Heart left ventricle (tissue), 13 donors: ENCODE measurements at regions not wholly inside any gene's neighbourhood (a gene's known extent, or its start where the extent isn't known, plus 50 kb on each side); places are given as distances from the start of the nearest gene placed in this dataset.

Source experiments
- POLR2A ChIP-seq, 2 donors: fragments of 450-650 bp; IDR thresholded peaks; one replicate each; pipeline ENCODE4 v1.6.1; 2017; ENCODE audit warnings: antibody characterized with exemption in 2 of 2, mild to moderate bottlenecking in 2 of 2, moderate library complexity in 2 of 2
- TF ChIP-seq, protein P1 (sequence below), 12 donors: fragments of 200-600 bp; sonication (generic) in 4 of 12; IDR thresholded peaks; one replicate each; pipeline versions ENCODE4 v1.5.0 to v1.8.0; 2018 to 2022; ENCODE audit warnings: antibody characterized with exemption in 12 of 12, mild to moderate bottlenecking in 5 of 12
- donor health status: ischemic (EF 13 %, LVEDD 7.1; RV severe dilation, severe dysfunction).
- donor health status: DM: no; HTN: yes; CAD: no.
- donor health status: DM: no; HTN: no; CAD: no.
- donor health status: ischemic (EF 25% LVEDD 6.9; RV normal size, moderate dysfunction).
- donor health status: ischemic (EF 25% LVEDD 5.7; RV mildly dilated, moderate dysfunction).
- donor health status: ischemic (EF 35%, LVEDD 5.7; RV mildly dilated, moderate dysfunction).
- donor health status: nonischemic (EF 11% LVEDD 7.7; RV severe dilation, severe dysfunction).
- donor health status: DM: yes; HTN: yes; CAD: no.
- donor health status: PGD.
- donor health status: ischemic (EF 29% LVEDD 5.4; RV normal size, mild dysfunction).
- donor health status: nonischemic (EF 23%, LVEDD 6.1; RV moderate dilation, normal function).

DNA sequence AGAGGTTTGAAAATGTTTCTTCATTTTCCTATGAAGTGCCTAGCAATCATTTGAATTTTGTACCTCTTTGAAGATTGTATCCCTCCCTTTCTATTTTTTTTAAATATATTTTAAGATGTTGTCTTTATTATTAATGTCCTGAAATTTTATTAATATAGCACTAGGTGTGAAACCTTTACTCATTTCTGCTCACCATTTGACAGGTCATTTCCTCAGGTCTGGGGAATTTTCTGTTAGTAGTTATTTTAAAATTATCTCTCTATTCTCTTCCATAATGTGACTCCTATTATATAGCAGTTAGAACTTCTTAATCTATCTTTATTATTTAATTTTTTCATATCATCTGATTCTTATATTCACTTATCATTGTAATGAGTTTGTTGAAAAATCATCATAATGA is 1038.6 kb upstream of the SLC39A10 start:
- TF ChIP-seq, protein P1, sequence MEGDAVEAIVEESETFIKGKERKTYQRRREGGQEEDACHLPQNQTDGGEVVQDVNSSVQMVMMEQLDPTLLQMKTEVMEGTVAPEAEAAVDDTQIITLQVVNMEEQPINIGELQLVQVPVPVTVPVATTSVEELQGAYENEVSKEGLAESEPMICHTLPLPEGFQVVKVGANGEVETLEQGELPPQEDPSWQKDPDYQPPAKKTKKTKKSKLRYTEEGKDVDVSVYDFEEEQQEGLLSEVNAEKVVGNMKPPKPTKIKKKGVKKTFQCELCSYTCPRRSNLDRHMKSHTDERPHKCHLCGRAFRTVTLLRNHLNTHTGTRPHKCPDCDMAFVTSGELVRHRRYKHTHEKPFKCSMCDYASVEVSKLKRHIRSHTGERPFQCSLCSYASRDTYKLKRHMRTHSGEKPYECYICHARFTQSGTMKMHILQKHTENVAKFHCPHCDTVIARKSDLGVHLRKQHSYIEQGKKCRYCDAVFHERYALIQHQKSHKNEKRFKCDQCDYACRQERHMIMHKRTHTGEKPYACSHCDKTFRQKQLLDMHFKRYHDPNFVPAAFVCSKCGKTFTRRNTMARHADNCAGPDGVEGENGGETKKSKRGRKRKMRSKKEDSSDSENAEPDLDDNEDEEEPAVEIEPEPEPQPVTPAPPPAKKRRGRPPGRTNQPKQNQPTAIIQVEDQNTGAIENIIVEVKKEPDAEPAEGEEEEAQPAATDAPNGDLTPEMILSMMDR (IDR thresholded peaks at IDR 0.05) = no peak
- no peak for TF ChIP-seq POLR2A (IDR thresholded peaks at IDR 0.05)
